IPS-NIHi7 (cell line): ENCODE measurements at regions not wholly inside any gene's neighbourhood (a gene's known extent, or its start where the extent isn't known, plus 50 kb on each side); places are given as distances from the start of the nearest gene placed in this dataset.
A peak's percentile ranks its signal among the peaks of the same experiment; 100 is the strongest.

Experiments used
- DNase-seq: peaks from one replicate; pipeline ENCODE4 v3.0.0; 2012; ENCODE audit warnings: mixed read lengths; ENCODE audit errors: extremely low spot score

GRCh38 chr9:119834064-119834620 lies 464.9 kb upstream of the BRINP1 start:
- no peak for DNase-seq

- DNase-seq, result no peak
Measured at GRCh38 chr9:119831309-119831708, 462.1 kb upstream of the BRINP1 start.

GRCh38 chr9:119829748-119830147 lies 460.5 kb upstream of the BRINP1 start:
- no peak for DNase-seq

GRCh38 chr9:119829186-119829585 lies 460.0 kb upstream of the BRINP1 start:
- DNase-seq, result no peak

- no peak for DNase-seq
Measured at GRCh38 chr9:119827526-119827925, 458.3 kb upstream of the BRINP1 start.

GRCh38 chr9:119827126-119827525 lies 457.9 kb upstream of the BRINP1 start:
- DNase-seq, result no peak

- DNase-seq, result no peak
Measured at GRCh38 chr9:119818726-119819435, 449.6 kb upstream of the BRINP1 start.

GRCh38 chr9:119810645-119811429 lies 441.6 kb upstream of the BRINP1 start:
- peak; percentile 18 for DNase-seq

GRCh38 chr9:119803679-119804078 lies 434.4 kb upstream of the BRINP1 start:
- no peak for DNase-seq

GRCh38 chr9:119802621-119803020 lies 433.4 kb upstream of the BRINP1 start:
- DNase-seq, result no peak

- DNase-seq, result no peak
Measured at GRCh38 chr9:119802133-119802532, 432.9 kb upstream of the BRINP1 start.

GRCh38 chr9:119801311-119801710 lies 432.1 kb upstream of the BRINP1 start:
- no peak for DNase-seq

GRCh38 chr9:119795395-119795794 lies 426.2 kb upstream of the BRINP1 start:
- DNase-seq, result no peak

GRCh38 chr9:119794836-119795235 lies 425.6 kb upstream of the BRINP1 start:
- no peak for DNase-seq

- no peak for DNase-seq
Measured at GRCh38 chr9:119793218-119793617, 424.0 kb upstream of the BRINP1 start.

- no peak for DNase-seq
Measured at GRCh38 chr9:119792242-119792641, 423.0 kb upstream of the BRINP1 start.

GRCh38 chr9:119789987-119790386 lies 420.8 kb upstream of the BRINP1 start:
- no peak for DNase-seq

GRCh38 chr9:119788921-119789320 lies 419.7 kb upstream of the BRINP1 start:
- DNase-seq, result no peak

- DNase-seq, result no peak
Measured at GRCh38 chr9:119781886-119782285, 412.7 kb upstream of the BRINP1 start.

GRCh38 chr9:119775410-119775809 lies 406.2 kb upstream of the BRINP1 start:
- DNase-seq, result no peak

- DNase-seq, result no peak
Measured at GRCh38 chr9:119773823-119774222, 404.6 kb upstream of the BRINP1 start.

GRCh38 chr9:119771341-119771740 lies 402.1 kb upstream of the BRINP1 start:
- no peak for DNase-seq

GRCh38 chr9:119768266-119768665 lies 399.0 kb upstream of the BRINP1 start:
- DNase-seq, result no peak
